ENCODE measurements at regions not wholly inside any gene's neighbourhood (a gene's known extent, or its start where the extent isn't known, plus 50 kb on each side); places are given as distances from the start of the nearest gene placed in this dataset.

- Histone ChIP-seq H3K27me3 (ENCODE audit: control insufficient read depth in 1 of 2, insufficient read depth in 2 of 2, low read length in 1 of 2) (no peaks in the 10 kb centered on the region), H3K9me3 (ENCODE audit: control insufficient read depth, low read length) (no peaks in the 10 kb centered on the region), H3K27ac (ENCODE audit: low read depth in 1 of 2, low read length in 2 of 2) (no peak overlapping the region), H3K4me3 (ENCODE audit: low read length in 2 of 2) (no peak overlapping the region), H3K36me3 (ENCODE audit: control insufficient read depth in 1 of 2, insufficient read depth in 2 of 2, low read length in 1 of 2) (no peaks in the 10 kb centered on the region), H3K4me1 (ENCODE audit: control insufficient read depth in 1 of 2, insufficient read depth in 2 of 2, low read length in 2 of 2) (peaks cover 0 to 6% of the 10 kb centered on the region in 2 donors)
- 94 to 96% methylated on average over 2 of the region's 2 CpGs for WGBS, 2 donors
- ATAC-seq (ENCODE audit: low FRiP score) (no peak), DNase-seq (no peak)
- intact Hi-C loops (cut with DNase I): no loop called here
Measured at GRCh38 chr18:44533071-44533470, 147.6 kb upstream of the SETBP1 start.

GRCh38 chr18:44536046-44536445 is 144.6 kb upstream of the SETBP1 start:
- Histone ChIP-seq H3K27me3 (ENCODE audit: control insufficient read depth in 1 of 2, insufficient read depth in 2 of 2, low read length in 1 of 2) (no peaks in the 10 kb centered on the region), H3K27ac (ENCODE audit: low read depth in 1 of 2, low read length in 2 of 2) (no peak overlapping the region), H3K4me3 (ENCODE audit: low read length in 2 of 2) (no peak overlapping the region), H3K4me1 (ENCODE audit: control insufficient read depth in 1 of 2, insufficient read depth in 2 of 2, low read length in 2 of 2) (peaks cover 0 to 6% of the 10 kb centered on the region in 2 donors), H3K36me3 (ENCODE audit: control insufficient read depth in 1 of 2, insufficient read depth in 2 of 2, low read length in 1 of 2) (no peaks in the 10 kb centered on the region), H3K9me3 (ENCODE audit: control insufficient read depth, low read length) (no peaks in the 10 kb centered on the region)
- DNase-seq (no peak), ATAC-seq (ENCODE audit: low FRiP score) (peak; percentile 74)
- intact Hi-C loops (cut with DNase I): loop anchor here in 1 of 2 donors (5.0 kb wide), 1 partner anchor 61 kb away; no protein-coding TSS in a partner anchor
- whole genome bisulfite sequencing, 2 donors: 27 to 33% methylated on average over 1 of the region's 1 CpG

DNA sequence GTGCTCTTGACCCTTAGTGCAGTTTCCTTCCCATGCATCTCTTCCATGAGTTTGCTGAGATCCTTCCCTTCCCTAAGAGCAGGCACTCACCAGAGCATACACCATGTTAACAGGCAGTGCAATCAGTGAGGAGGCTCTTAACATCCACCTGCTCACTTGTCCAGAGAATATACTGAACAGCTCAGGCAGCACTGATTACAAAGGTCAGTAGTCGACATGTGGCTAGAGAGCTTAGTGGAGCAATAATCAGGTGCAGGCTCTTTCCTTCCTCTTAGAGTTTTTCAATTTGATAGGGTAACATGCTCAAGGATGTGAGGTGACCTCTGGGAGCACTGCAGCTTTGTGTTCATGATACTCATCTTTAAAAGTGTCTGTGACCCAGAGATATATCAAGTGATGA is 144.1 kb upstream of the SETBP1 start:
- H3K4me1 ChIP-seq (ENCODE audit: control insufficient read depth in 1 of 2, insufficient read depth in 2 of 2, low read length in 2 of 2): peaks cover 0 to 6% of the 10 kb centered on the region in 2 donors
- DNase-seq (no peak), ATAC-seq (ENCODE audit: low FRiP score) (no peak)
- no peaks in the 10 kb centered on the region for H3K36me3 ChIP-seq (ENCODE audit: control insufficient read depth in 1 of 2, insufficient read depth in 2 of 2, low read length in 1 of 2)
- H3K9me3 ChIP-seq (ENCODE audit: control insufficient read depth, low read length): no peaks in the 10 kb centered on the region
- intact Hi-C loops (cut with DNase I): loop anchor here in 1 of 2 donors (5.0 kb wide), 1 partner anchor 61 kb away; no protein-coding TSS in a partner anchor
- WGBS, 2 donors: 93 to 96% methylated on average over 1 of the region's 1 CpG
- H3K27ac ChIP-seq (ENCODE audit: low read depth in 1 of 2, low read length in 2 of 2): no peak overlapping the region
- no peaks in the 10 kb centered on the region for H3K27me3 ChIP-seq (ENCODE audit: control insufficient read depth in 1 of 2, insufficient read depth in 2 of 2, low read length in 1 of 2)
- H3K4me3 ChIP-seq (ENCODE audit: low read length in 2 of 2): no peak overlapping the region

DNA sequence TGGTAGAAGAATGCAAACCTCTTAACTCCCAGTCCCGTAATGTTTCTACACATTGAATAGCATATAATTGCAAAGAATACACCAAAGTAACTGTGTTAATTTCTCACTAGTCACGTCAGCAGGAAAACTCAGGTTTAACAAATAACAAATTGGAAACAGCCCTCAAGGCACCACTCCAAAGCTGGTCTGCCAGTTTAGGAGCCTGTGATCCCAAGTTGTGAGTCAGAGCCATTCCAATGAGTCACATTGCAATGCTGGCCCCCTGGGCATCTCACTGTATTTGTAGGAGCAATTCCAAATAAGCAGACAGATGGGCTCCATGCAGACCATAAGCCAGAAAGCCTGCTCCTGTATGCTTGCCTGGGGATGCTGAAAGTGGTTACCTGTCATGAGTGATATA is 143.2 kb upstream of the SETBP1 start:
- no peaks in the 10 kb centered on the region for H3K27me3 ChIP-seq (ENCODE audit: control insufficient read depth in 1 of 2, insufficient read depth in 2 of 2, low read length in 1 of 2)
- intact Hi-C loops (cut with DNase I): loop anchor here in 1 of 2 donors (5.0 kb wide), 1 partner anchor 60 kb away; no protein-coding TSS in a partner anchor
- peaks cover 0 to 6% of the 10 kb centered on the region in 2 donors for H3K4me1 ChIP-seq (ENCODE audit: control insufficient read depth in 1 of 2, insufficient read depth in 2 of 2, low read length in 2 of 2)
- peak; percentile 69 to 77 for DNase-seq
- H3K27ac ChIP-seq (ENCODE audit: low read depth in 1 of 2, low read length in 2 of 2): no peak overlapping the region
- H3K4me3 ChIP-seq (ENCODE audit: low read length in 2 of 2): no peak overlapping the region
- H3K36me3 ChIP-seq (ENCODE audit: control insufficient read depth in 1 of 2, insufficient read depth in 2 of 2, low read length in 1 of 2): no peaks in the 10 kb centered on the region
- ATAC-seq (ENCODE audit: low FRiP score): peak; percentile 70
- WGBS, 2 donors: 15 to 17% methylated on average over 2 of the region's 2 CpGs
- no peaks in the 10 kb centered on the region for H3K9me3 ChIP-seq (ENCODE audit: control insufficient read depth, low read length)

- no peak for DNase-seq
- WGBS, 2 donors: 76 to 77% methylated on average over 3 of the region's 3 CpGs
- Histone ChIP-seq H3K4me1 (ENCODE audit: control insufficient read depth in 1 of 2, insufficient read depth in 2 of 2, low read length in 2 of 2) (peaks cover 0 to 6% of the 10 kb centered on the region in 2 donors), H3K4me3 (ENCODE audit: low read length in 2 of 2) (no peak overlapping the region), H3K9me3 (ENCODE audit: control insufficient read depth, low read length) (no peaks in the 10 kb centered on the region), H3K36me3 (ENCODE audit: control insufficient read depth in 1 of 2, insufficient read depth in 2 of 2, low read length in 1 of 2) (no peaks in the 10 kb centered on the region), H3K27ac (ENCODE audit: low read depth in 1 of 2, low read length in 2 of 2) (no peak overlapping the region), H3K27me3 (ENCODE audit: control insufficient read depth in 1 of 2, insufficient read depth in 2 of 2, low read length in 1 of 2) (no peaks in the 10 kb centered on the region)
- intact Hi-C loops (cut with DNase I): loop anchor here in 1 of 2 donors (5.0 kb wide), 1 partner anchor 57 kb away; no protein-coding TSS in a partner anchor
- ATAC-seq (ENCODE audit: low FRiP score): no peak
Measured at GRCh38 chr18:44539926-44540325, 140.8 kb upstream of the SETBP1 start.

- intact Hi-C loops (cut with DNase I): no loop called here
- Histone ChIP-seq H3K27ac (ENCODE audit: low read depth in 1 of 2, low read length in 2 of 2) (no peak overlapping the region), H3K36me3 (ENCODE audit: control insufficient read depth in 1 of 2, insufficient read depth in 2 of 2, low read length in 1 of 2) (no peaks in the 10 kb centered on the region), H3K27me3 (ENCODE audit: control insufficient read depth in 1 of 2, insufficient read depth in 2 of 2, low read length in 1 of 2) (no peaks in the 10 kb centered on the region), H3K4me3 (ENCODE audit: low read length in 2 of 2) (no peak overlapping the region), H3K9me3 (ENCODE audit: control insufficient read depth, low read length) (no peaks in the 10 kb centered on the region), H3K4me1 (ENCODE audit: control insufficient read depth in 1 of 2, insufficient read depth in 2 of 2, low read length in 2 of 2) (peaks cover 0 to 5% of the 10 kb centered on the region in 2 donors)
- 2 to 7% methylated on average over 4 of the region's 4 CpGs for WGBS, 2 donors
- no peak for DNase-seq
- ATAC-seq (ENCODE audit: low FRiP score): no peak
Measured at GRCh38 chr18:44541159-44541558, 139.5 kb upstream of the SETBP1 start.

- no peak for ATAC-seq (ENCODE audit: low FRiP score)
- Histone ChIP-seq H3K27ac (ENCODE audit: low read depth in 1 of 2, low read length in 2 of 2) (no peak overlapping the region), H3K27me3 (ENCODE audit: control insufficient read depth in 1 of 2, insufficient read depth in 2 of 2, low read length in 1 of 2) (no peaks in the 10 kb centered on the region), H3K4me1 (ENCODE audit: control insufficient read depth in 1 of 2, insufficient read depth in 2 of 2, low read length in 2 of 2) (no peaks in the 10 kb centered on the region), H3K36me3 (ENCODE audit: control insufficient read depth in 1 of 2, insufficient read depth in 2 of 2, low read length in 1 of 2) (no peaks in the 10 kb centered on the region), H3K9me3 (ENCODE audit: control insufficient read depth, low read length) (no peaks in the 10 kb centered on the region), H3K4me3 (ENCODE audit: low read length in 2 of 2) (no peak overlapping the region)
- DNase-seq: no peak
- WGBS, 2 donors: 1 to 3% methylated on average over 1 of the region's 1 CpG
- intact Hi-C loops (cut with DNase I): no loop called here
Measured at GRCh38 chr18:44541781-44542180, 138.9 kb upstream of the SETBP1 start.

DNA sequence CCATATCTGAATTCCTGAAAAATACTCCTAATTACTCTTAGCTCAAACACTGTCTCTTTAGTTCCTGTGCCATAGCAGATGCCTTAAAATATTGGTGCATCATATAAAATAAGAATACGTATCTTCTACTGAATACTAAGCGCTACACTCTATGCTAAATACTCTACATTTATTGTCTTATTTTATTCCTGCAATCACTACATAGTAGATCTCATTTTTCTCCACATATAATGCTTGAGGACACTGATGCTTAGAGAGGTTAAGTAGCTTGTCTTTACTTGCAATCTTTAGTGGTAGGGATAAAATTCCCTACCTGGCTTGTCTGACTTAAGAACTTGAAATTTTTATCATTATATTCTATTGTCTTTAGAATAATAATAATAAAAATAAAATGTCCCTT is 137.3 kb upstream of the SETBP1 start:
- 96 to 97% methylated on average over 2 of the region's 2 CpGs for WGBS, 2 donors
- DNase-seq (no peak), ATAC-seq (ENCODE audit: low FRiP score) (no peak)
- Histone ChIP-seq H3K9me3 (ENCODE audit: control insufficient read depth, low read length) (no peaks in the 10 kb centered on the region), H3K36me3 (ENCODE audit: control insufficient read depth in 1 of 2, insufficient read depth in 2 of 2, low read length in 1 of 2) (no peaks in the 10 kb centered on the region), H3K4me1 (ENCODE audit: control insufficient read depth in 1 of 2, insufficient read depth in 2 of 2, low read length in 2 of 2) (no peaks in the 10 kb centered on the region), H3K27ac (ENCODE audit: low read depth in 1 of 2, low read length in 2 of 2) (no peak overlapping the region), H3K27me3 (ENCODE audit: control insufficient read depth in 1 of 2, insufficient read depth in 2 of 2, low read length in 1 of 2) (no peaks in the 10 kb centered on the region), H3K4me3 (ENCODE audit: low read length in 2 of 2) (no peak overlapping the region)
- intact Hi-C loops (cut with DNase I): no loop called here

DNA sequence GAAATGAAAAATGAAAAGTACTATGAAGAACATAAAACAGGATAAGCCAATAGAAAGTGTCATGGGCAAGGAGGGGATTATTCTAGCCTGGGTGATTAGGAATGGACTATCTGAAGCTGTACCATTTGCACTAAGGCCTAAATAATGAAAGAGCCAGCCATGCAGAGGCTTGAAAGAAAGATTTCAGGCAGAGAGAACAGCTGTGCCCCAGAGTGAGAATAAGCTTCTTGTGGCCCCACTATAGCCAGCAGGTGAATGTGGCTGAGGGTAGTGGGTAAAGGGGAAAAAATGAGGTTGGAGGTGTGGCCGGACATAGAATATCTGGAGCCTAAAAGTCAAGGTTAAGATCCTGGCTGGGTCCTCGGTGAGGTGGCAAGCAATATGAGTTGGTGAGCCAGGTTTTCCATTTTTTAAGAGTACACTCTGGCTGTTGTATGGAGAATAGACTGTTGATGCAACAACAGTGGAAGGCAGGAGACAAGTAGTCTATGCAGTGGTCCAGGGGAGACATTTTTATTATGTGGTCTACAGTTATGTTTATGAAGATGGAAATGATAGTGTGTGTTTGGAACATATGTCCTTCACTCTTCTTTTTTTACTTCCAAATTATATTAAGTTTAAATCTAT is 135.2 kb upstream of the SETBP1 start:
- DNase-seq (no peak), ATAC-seq (ENCODE audit: low FRiP score) (no peak)
- no peaks in the 10 kb centered on the region for H3K36me3 ChIP-seq (ENCODE audit: control insufficient read depth in 1 of 2, insufficient read depth in 2 of 2, low read length in 1 of 2)
- no peak overlapping the region for H3K4me3 ChIP-seq (ENCODE audit: low read length in 2 of 2)
- H3K9me3 ChIP-seq (ENCODE audit: control insufficient read depth, low read length): no peaks in the 10 kb centered on the region
- no peaks in the 10 kb centered on the region for H3K4me1 ChIP-seq (ENCODE audit: control insufficient read depth in 1 of 2, insufficient read depth in 2 of 2, low read length in 2 of 2)
- WGBS, 2 donors: 95 to 100% methylated on average over 2 of the region's 2 CpGs
- H3K27ac ChIP-seq (ENCODE audit: low read depth in 1 of 2, low read length in 2 of 2): no peak overlapping the region
- H3K27me3 ChIP-seq (ENCODE audit: control insufficient read depth in 1 of 2, insufficient read depth in 2 of 2, low read length in 1 of 2): no peaks in the 10 kb centered on the region
- intact Hi-C loops (cut with DNase I): no loop called here

All from aorta (tissue), 5 donors.